ENCODE measurements at regions not wholly inside any gene's neighbourhood (a gene's known extent, or its start where the extent isn't known, plus 50 kb on each side); places are given as distances from the start of the nearest gene placed in this dataset.
A peak's percentile ranks its signal among the peaks of the same experiment; 100 is the strongest.

- DNase-seq, result no peak
Observed at GRCh38 chr4:27272217-27272616, 411.6 kb downstream of the STIM2 start.

DNA sequence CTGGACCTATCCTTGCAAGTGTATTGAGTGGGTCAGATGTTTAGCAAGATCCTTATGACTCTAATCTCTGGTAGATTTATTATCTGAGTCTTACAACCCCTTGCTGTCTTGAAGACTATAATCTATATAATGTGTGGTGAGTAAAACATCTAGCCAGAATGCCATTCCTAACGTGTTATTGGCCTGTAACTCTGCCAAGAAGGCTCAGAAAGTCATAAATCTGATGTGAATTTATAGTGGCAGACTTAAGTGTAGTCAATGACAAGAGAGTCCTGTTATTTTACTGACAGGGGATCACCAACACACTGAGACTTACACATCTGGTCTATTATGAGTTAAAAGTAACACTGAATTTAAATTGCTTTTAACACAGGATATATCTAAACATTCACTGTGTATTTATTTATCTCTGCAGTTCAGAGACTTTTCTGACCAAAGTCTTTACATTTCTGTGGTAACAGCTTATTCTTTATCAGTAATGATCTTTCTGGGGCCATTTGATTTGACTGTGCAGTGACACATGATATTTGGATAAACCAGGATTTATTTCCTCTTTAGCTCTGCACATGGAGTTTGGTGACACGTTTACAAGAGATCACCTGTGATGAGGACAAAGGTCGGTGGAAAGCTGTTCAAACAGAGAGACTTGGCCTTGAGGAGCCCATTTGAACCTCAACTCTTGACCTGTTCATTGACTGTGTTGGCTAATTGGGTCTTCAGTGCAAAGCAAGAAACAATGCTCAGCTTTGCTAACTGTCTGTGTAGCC, 415.8 kb downstream of the STIM2 start:
- no peak for DNase-seq

DNA sequence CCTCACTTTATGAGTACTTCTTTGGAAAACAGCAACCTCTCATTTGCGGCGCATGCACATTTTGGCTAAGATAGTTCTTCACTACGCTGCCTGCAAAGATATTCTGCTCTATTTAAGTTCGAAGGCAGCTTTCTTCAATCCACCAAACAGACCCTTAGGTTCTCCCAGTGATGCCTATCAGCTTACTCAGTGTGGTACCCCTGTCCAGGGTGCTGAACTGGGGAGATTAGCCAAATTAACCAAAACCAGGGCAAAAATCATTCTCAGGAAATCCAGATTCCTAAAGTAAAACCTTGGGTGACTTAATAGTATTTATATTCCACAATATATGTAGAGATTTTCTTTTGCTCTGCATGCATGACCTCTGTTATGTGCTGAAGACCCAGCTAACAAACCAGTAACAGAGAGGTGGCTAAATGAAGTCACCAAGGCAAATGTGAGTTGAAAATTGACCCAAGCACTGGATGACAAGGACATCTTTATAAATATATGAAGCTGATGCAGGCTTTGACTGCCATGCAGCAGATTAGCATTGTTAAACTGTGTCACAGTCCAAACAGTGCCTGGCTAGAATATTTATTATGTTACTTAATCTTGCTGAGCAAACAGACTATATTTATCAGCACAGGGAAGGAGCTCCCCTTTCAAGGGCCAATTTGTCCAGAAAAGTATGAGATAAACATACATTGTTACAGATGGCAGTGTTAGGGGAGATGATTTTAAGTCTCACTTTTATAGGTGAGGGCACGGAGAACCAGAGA, 418.2 kb downstream of the STIM2 start:
- no peak for DNase-seq

DNA sequence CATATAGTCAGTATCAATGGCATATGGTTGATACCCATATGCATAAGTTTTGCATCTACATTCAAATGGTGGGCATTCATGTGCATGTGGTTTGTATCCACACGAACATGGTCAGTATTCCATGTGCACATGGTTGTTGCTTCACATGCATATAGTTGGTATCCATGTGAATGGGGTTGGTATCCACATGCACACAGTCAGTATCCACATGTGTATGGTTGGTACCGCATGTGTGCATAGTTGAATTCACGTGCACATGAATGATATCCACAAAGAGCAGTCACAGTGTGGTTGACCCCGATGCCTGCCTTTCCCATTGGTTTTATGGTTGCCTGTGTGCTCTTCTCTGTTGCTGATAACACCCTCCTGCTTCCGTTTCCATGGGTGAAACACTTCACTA, 427.9 kb downstream of the STIM2 start:
- DNase-seq, result no peak

- DNase-seq, result no peak
Observed at GRCh38 chr4:27289704-27290103, 429.1 kb downstream of the STIM2 start.

DNA sequence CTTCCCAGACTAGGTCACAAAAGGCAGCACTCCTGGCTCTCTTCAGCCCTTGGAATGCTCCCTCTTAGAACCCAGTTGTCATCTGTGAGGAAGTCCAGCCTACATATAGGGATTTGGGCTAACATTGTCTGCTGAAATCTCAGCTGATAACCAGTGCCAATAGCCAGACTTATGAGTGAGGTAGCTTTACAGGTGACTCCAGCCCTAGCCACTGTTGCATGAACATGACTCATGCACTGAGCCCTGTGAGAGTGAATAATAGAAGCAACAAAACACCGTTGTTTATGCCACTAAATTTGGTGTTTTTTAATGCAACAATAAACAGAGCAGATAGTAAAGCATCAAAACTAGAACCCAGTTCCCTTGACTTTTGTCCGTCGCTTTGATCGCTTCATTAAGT, 433.2 kb downstream of the STIM2 start:
- DNase-seq, result no peak

DNA sequence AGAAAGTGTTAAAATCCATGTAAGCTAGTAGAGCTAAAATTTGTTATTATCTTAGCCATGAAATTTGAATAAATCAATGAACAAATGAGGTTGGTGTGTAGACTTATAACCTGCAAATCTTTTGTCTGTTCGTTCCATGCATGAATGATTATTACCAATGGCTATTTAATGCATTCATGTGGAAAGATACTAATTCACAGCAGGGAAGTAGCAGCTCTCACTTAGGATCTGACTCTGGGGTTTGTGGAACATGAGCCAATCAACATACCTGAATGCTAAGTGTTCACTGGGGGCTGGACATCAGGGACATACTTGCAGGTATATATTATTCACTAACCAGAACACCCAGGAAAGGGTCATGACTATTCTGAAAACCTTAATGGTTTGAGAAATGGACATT, 444.1 kb downstream of the STIM2 start:
- DNase-seq, result no peak

DNA sequence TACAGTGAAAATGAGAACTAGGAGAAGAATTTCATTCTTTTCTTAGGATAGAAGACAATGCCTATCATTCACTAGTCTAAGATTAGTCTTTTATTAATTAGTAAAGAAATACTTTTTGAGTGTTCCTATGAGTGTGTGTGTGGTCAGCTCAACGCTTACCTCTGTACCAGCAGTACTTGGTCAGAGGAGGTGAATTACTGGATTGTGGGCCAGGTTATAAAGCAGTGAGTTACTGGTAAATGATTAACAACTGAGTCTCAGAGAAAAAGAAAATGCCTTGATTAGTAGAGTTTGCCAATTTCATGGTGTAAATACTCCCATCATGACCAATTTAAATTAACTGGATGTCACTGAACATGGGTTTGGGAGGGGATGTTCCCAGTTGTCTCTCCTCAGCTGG, 444.6 kb downstream of the STIM2 start:
- DNase-seq, result no peak

DNA sequence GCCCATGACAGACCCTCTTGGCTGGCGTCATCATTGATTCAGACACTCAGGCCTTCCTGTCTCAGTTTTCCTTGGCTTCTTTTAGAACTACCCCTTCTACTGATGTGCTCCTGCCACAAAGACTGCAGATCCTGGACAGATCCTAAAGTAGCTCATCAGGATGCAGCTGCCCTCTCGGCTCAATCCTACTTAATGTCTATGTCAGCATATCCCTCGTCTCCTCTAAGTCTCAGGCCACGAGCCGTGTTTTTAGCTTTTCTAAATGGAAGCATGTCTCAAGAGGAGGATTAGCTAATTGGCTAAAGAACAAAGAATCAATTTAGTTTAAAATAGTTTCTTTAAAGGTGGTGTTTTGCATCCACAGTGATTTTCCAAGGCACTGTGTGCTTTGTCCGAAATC, 447.7 kb downstream of the STIM2 start:
- no peak for DNase-seq

GRCh38 chr4:27315625-27316024, 455.0 kb downstream of the STIM2 start:
- no peak for DNase-seq

DNA sequence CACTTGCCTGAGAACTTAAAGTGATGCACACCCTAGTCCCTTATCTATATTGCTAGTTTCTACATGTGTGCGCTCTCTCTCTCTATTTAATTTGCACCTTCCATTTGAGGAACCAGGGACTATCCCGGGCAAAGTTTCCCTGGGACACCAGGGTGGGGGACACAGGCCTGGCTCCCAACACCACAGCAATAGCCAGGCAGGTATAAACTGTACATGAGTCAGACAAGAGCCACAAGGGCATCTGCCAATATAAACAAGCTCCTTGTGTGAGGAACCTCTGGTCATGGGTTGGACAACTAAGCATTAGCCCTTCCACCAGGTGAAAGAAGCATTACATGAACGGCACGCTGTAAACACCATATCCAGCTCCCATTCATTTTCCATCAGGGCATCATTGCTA, 455.5 kb downstream of the STIM2 start:
- DNase-seq, result no peak

- DNase-seq, result peak; percentile 3
Observed at GRCh38 chr4:27318740-27319139, 458.1 kb downstream of the STIM2 start.

DNA sequence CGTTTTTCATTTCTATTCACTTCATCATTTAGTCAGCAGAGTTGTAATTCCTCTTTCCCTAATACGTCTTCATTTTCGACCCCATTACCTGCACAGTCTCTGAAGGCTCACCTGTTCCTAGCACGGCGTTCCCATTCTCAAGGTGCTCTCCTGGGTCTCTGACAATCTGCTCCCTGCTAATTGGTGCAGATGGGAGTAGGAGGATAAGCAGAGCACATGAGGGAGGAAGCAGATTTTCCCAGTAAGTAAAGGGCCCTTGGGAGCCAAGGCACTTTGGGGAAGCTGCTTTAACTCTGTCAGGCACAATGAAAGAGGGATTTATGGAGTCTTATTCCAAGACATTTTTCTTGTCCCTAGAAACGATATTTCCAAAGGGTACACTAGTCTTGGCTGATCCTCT, 466.4 kb downstream of the STIM2 start:
- no peak for DNase-seq

GRCh38 chr4:27327421-27328181, 467.0 kb downstream of the STIM2 start:
- no peak for DNase-seq

- no peak for DNase-seq
Observed at GRCh38 chr4:27338530-27338929, 477.9 kb downstream of the STIM2 start.

DNA sequence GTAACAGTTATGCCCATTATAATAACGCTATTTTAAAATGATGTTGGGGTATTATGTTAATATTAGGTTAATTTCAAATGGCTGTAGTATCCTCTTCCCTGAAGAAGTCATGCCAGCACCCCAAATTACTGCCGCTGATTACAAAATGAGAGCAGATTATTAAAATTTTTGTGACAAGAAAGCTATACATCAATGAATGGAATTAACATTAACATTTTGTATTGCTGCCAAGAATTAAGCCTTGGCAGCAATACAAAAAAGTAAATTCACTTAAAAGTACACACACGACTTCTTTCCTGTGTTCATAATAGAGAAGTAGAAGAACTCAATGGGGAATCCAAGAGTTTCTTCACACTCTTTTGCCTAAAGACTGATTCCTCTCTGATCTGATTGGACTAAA, 482.8 kb downstream of the STIM2 start:
- DNase-seq, result no peak

DNA sequence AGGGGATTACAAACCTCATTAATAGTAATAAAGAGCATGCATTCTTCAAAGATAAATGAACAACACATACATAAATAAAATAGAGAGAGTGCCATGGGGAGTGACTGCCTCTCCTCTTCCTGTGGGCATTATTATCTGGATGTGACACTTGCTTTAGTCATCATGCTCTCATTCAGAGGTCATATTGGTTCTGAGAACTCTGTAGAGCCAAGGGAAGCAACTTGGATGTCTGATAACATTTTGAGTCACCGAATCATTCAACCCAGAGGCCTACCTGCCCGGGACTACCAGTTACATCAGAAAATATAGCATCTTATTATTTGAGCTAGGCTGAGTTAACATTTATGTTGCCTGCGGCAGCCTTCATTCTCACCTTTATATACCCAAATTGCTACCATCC, 489.5 kb downstream of the STIM2 start:
- DNase-seq, result no peak

DNA sequence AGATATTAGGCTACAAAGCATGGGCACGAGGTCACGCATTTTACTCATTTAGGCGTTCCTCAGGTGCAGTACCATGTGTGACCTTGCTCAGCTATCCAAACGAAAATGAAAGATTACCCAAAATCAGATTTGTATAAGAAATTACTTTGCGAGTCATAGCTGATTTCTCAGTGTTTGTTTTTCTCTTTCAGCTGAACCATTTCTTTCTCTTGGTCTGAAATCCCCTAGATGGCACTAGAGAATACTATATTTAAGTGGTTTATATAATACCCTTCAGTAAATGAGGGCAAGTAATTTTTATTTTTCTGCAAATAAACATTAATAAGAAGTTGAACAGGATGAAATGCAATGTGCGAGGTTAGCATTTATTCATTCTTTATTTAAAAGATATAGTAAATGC, 496.6 kb downstream of the STIM2 start:
- DNase-seq, result no peak

DNA sequence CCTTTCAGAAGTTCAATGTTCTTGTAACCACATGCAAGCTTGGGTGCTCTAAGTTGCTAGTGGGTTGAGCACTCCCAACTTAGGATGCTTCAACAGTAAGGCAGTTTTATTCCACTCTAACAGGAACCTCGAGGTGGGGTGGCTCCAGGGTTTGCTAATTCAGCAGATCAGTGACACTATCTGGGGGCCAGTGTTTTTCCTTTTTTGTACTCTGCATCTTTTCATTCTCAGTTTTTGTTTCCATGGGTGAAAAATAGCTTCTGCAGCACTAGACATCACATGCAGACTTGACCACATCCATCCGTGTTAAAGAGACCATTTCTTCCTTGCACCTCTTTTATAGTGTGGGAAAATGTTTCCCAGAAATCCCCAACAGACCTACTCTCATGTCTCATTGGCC, 497.6 kb downstream of the STIM2 start:
- no peak for DNase-seq

DNA sequence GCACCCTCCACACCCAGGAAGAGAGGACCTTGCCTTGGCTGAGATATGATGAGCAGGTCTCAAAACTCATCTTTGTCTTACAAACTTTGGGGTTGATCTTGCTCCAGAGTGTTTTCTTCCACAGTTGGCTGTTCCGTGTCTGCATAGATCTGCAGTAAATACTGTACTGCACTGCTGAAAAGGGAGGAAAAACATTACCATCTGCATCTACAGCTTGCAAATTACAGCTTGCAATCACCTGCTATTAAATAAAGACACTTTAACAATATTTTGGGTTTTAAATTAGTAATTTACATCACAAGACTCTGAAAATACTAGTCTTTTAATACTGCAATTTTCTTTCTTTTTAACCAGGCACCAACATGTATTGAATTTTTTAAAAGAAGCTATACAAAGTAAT, 499.5 kb downstream of the STIM2 start:
- DNase-seq, result no peak

DNA sequence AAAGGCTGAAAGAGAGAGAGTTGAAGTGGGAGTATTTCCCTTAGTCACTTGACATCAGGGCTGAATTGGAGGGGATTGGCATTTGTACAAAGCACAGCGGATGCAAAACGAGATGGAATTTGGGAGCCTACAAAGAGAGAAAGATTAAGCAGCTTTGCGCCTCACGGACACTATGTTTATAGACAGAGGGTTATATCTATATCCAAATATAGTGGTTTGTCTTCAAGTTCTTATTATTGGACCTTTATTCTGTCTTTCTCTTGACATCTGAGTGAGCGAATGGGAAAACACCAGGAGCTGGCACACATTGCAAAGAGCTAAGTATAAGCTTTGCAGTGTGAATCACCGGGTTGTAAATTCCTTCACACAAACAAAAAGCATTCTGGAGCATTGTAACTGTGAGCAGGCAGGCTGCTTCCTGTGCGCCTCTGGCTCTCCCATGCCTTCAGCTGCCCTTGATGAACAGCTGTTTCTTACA, 500.2 kb downstream of the STIM2 start:
- no peak for DNase-seq

DNA sequence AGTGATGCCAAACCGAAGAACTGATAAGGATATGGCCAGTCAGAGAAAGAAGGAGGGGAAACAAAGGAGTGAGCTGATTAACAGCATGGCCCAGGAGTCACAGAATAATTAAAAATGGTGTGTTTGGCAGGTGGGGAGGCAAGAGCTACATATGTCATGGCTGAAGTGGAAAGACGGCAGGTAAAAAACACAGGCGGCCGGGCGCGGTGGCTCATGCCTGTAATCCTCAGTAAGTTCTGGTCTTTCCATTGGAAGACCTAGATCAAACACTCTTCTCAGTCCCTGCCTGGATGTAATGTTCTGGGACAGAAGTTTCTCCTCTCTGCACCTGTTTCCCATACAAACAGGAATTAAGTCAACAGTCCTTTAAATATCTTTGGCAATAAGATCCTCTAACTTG, 503.9 kb downstream of the STIM2 start:
- no peak for DNase-seq

DNA sequence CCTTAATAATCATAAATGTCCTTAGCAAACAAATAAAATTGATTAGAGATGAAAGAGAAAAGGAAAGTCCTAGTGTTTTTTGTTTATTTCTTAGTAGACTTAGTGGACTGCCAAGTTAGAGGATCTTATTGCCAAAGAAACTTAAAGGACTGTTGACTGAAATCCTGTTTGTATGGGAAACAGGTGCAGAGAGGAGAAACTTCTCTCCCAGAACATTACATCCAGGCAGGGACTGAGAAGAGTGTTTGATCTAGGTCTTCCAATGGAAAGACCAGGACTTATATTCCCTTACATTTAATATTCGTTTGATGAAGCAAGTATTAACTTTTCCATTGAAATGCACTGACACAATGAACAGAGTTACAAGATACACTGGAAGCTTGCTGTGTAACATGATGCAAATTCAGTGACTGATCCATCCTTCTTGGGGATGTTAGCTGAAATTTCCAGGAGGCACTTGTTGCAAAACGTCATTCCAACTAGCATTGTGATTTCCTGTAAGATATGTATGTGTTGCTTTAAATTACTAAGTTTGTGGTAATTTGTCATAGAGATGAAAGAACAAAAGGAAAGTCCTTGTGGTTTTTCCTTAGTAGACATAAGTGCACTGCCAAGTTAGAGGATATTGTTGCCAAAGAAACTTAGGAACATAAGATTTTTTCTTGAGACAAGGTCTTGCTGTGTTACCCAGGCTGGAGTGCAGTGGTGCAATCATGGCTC, 505.6 kb downstream of the STIM2 start:
- no peak for DNase-seq
